Amniotic epithelial cell (primary cell): ENCODE measurements at regions not wholly inside any gene's neighbourhood (a gene's known extent, or its start where the extent isn't known, plus 50 kb on each side); places are given as distances from the start of the nearest gene placed in this dataset.
"Not testable (repeated sequence)": the region's sequence is repeated elsewhere in the genome, so short reads cannot be mapped to it uniquely, and the experiment has no call there.

ENCODE experiments used
- DNase-seq: peaks from one replicate; pipeline ENCODE4 v3.0.0-alpha.2; 2010; ENCODE audit warnings: low read depth

- DNase-seq: no peak
These were observed 257.7 kb upstream of the MYT1L start for GRCh38 chr2:2588777-2589176.

DNA sequence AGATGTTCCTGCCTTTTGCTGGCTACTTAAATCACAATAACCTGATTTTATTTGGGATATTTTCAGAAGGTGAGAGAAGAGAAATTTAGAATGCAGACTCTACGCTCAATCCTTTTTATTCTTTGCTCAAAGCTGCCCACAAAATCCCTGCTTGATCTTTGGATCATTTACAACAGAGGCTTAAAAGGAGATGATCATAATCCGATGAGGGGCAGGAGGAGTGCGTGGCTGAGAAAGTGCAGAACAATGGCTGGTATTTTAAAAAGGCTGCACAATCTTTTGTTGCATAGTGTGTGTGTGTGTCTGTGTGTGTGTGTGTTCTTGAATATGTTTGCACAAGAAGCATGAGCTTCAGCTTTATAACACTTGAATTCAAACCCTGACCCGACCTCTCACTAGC is 256.3 kb upstream of the MYT1L start:
- no peak for DNase-seq

DNA sequence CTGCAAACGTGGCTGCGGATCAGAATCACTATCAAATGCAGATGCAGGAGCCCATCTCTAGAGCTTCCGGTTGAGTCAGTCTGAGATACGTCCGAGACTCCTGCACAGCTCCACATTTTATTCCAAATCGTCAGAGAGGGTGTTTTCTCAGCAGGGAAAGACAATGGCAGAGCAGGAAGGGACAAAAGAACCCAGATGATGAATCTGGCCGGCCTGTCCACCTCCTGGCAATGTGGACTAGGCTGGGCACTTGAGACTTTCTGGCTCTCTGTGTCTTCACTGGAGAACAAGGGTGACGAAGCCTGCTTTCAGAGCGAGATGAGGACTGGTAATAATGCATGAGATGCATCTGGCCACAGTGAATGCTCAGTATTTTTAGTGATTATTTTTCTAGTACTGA is 255.9 kb upstream of the MYT1L start:
- DNase-seq: no peak

GRCh38 chr2:2586068-2586776 is 255.1 kb upstream of the MYT1L start:
- no peak for DNase-seq

DNA sequence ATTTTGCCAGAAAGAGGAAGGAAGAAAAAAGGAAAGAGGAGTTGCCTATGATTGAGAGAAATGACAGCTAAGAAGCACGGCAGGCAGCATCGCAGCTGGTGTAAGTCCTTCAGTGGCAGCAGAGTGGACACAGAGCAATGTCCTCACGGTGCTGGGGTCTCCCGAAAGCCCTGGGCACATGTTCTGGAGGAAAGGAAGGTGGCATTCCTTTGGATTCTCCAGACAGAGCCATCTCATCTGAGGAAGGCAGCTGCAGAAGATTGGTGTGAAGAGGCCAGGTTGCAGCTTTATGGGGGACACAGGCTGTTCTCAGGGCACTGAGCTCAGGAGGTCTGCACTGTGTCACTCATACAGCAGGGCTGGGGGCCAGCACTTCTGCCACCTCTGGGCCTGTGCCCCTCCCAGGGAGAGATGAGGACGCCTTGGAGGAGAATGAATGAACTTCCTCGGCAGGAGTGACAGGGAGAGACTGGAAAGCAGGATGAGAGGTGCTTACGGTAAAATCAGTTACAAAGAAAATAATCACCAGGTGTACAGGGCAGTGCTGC is 252.0 kb upstream of the MYT1L start:
- DNase-seq: no peak

GRCh38 chr2:2581331-2582159 is 250.5 kb upstream of the MYT1L start:
- no peak for DNase-seq

DNA sequence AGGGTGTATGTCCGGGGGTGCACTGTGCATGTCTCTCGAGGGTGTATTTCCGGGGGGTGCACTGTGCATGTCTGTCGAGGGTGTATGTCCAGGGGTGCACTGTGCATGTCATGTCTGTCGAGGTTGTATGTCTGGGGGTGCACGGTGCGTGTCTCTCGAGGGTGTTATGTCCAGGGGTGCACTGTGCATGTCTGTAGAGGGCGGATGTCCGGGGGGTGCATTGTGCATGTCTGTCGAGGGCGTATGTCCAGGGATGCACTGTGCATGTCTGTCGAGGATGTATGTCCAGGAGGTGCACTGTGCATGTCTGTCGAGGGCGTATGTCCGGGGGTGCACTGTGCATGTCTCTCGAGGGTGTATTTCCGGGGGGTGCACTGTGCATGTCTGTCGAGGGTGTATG is 249.8 kb upstream of the MYT1L start:
- DNase-seq: not testable (repeated sequence)

GRCh38 chr2:2580341-2580740 is 249.3 kb upstream of the MYT1L start:
- no peak for DNase-seq

DNA sequence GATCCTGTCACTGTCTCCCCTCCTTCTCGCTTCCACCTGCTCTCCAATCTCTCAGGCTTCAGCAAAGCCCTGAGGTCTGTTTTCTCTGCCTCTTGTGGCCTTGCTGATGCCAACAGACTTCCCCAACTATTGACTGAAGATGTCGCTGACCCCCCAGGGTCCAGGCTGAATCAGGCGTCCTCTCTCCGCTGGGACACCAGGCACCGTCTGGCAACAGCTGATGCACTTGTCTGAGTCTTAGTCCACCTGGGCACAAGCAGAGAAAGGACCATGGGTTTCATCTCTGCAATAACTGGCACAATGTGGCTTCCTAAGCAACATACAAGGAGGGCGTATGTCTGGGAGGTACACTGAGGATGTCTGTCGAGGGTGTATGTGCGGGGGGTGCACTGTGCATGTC is 248.7 kb upstream of the MYT1L start:
- DNase-seq: no peak

- DNase-seq: no peak
These were observed 246.3 kb upstream of the MYT1L start for GRCh38 chr2:2577407-2577831.

DNA sequence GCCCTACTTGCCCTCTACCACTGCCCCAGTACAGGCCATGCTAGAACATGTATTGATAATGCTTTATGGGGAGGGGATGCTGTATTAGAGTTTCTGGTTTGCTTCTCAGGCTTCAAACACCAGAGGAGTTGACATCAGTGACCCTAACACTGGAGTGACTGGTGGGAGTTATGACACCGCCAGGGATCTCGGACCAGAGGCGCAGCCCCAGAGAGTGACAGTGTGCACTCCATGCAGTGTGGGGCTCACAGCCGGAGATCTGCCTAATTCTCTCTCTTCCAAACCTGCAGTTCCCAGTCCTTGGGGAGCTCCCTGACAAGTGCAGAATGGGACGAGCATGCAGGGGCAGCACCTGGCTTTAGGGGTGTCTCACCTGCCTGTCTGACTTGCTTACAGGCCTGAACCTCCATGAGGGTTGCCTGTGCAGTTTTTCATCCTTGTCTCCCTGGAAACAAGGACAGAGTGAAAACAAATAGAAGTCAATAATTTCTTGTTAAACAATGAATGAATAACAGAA is 244.9 kb upstream of the MYT1L start:
- DNase-seq: no peak

DNA sequence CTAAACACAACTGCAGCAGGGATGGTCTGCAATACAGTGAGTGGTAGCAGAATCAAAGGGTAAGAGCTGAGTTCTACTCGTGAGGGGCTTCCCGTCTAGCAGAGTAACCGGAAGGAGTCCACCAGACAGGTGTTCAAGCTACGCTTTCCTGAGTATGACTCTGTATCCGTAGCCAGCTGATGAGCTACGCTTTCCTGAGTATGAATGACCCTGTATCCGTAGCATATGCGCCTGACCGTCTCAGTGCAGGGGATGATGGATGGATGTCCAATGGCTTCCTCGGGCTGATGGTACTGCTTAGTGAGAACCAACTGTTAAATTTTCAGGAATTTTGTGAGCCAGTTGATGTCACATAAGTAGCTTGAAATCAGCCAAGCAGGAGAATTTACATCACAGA is 244.1 kb upstream of the MYT1L start:
- DNase-seq: no peak

DNA sequence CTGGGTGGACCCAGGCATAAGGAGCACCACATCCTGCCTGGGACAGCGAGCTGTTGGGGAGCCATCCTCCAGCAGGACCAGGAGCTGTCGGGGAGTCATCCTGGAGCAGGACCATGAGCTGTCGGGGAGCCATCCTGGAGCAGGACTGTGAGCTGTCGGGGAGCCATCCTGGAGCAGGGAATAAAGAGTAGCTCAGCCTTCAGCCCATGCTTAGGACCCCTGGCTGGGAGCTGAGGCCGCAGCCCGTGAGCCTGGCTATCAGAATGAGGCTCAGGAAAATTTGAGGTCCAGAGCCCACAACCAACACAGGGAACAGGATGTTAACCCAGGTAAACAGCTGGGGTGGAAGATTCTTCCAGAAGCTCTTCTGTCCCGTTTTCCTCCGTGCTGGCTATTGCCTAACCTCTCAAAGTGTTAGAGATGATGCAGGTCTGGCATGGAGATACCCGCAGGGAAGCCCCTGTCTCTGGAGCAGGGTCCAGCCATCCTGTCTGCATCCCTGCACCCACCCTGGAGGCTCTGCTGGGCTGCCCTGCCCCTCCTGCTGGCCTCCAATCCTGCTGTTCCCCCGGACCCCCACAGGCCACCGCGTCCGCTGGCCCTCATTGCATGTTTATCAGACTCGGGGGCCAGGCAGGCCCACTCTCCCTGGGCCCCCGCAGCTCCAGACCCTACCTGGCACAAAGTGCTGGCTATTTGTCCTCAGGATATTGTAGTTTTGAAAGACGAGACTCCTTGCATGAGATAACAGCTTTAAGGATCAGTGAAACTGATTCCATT is 243.5 kb upstream of the MYT1L start:
- DNase-seq: no peak

DNA sequence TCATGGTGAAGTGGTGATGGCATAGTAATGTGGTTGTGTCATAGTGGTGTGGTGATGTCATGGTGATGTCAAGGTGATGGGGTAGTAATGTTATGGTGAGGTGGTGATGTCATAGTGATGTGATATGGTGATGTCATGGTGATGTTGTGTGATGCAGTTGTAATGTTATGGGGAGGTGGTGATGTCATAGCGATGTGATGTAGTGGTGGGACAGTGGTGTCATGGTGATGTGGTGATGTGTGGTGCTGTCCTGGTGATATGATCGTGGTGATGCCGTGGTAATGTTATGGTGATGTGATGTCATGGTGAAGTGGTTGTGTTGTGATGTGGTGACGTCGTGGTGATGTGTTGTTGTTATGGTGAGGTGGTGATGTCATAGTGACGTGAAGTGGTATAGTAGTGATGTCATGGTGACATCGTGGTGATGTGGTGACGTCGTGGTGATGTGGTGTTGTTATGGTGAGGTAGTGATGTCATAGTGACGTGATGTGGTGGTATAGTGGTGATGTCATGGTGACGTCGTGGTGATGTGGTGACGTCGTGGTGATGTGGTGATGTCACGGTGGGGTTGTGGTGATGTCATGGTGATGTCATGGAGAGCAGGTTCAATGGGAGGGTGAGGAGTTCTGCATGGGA is 242.7 kb upstream of the MYT1L start:
- DNase-seq: peak; percentile 2

DNA sequence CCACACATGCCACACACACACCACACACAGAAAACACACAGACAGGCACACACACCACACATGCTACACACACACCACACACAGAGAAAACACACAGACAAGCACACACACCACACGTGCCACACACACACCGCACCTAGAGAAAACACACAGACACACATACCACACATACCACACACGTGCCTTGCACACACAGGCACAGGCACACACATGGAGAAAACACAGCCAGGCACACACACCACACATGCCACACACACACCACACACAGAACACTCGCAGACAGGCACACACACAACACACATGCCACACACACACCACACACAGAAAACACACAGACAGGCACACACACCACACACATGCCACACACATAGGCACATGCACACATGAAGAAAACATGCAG is 242.1 kb upstream of the MYT1L start:
- DNase-seq: no peak

DNA sequence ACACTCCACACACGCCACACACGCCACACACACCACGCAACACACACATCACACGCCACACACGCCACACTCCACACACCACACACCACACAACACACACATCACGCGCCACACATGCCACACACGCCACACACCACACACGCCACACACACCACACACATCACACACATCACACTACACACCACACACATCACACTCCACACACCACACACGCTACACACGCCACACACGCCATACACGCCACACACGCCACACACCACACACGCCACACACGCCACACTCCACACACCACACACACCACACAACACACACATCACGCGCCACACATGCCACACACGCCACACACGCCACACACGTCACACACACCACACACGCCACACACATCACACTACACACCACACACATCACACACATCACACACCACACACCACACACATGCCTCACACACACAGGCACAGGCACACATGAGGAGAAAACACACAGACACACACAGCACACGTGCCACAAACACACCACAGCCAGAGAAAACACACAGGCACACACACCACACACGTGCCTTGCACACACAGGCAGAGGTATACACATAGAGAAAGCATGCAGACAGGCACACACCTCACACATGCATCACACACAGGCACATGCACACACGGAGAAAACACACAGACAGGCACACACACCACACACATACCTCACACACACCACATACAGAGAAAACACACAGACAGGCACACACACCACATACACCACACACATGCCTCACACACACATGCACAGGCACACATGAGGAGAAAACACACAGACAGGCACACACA is 241.5 kb upstream of the MYT1L start:
- no peak for DNase-seq

DNA sequence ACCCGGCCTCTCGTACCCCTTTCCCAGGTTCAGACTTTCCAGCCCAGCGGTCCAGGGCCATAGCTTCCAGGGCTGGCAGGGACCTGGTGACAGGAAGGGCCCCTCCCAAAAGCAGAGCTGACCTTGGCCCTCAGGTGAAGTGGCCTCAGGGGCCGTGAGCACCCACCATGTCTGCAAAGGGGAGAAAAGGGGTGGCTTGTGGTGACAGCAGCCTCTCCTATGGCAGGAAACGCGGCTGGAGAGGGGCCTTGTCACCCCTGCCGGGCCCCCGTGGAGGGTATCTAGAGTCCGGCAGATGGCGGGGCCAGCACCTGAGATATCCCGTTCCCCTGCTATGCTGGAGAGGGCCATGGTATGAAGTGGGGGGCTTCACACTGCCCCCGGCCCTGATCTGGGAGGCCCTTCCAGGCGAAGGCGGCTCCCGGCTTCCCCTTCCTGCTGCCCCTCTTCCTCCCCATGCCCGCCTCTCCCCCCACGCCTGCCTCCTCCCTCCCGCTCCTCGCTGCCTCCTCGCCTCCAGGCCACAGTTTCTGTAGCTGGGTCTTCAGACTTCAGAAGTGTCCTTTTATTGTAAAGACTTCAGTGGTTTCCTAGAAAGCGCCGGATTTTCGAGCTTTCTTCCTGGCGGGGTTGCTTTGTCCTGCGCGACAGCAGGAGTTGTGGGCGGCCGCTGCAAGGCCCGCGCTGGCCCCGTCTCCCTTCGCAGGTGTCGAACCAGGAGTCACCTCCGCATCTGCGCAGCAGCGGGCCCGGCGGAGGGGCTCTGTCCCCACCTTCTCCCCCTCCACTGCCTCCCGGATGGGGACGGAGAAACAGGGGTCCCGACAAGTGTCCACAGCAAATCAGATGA is 240.5 kb upstream of the MYT1L start:
- no peak for DNase-seq

DNA sequence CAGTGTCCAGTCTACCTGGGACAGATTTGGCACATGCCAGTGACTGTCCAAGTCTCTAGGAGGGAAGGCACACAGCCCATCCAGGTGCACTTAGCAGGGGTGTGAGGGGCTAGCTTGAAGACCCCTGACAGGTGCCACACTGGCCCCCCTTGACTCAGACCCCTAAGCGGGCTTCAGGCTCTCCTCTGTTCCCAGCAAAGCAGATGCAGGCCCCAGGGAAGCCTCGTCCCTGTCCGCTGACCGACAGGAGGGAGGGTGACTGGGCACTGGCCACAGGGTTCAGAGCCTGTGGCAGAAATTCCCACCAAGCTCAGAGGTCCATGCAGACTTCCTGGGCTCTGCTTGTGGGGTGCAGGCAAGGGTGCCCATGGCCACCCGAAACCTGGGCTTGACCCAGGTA is 239.8 kb upstream of the MYT1L start:
- no peak for DNase-seq

DNA sequence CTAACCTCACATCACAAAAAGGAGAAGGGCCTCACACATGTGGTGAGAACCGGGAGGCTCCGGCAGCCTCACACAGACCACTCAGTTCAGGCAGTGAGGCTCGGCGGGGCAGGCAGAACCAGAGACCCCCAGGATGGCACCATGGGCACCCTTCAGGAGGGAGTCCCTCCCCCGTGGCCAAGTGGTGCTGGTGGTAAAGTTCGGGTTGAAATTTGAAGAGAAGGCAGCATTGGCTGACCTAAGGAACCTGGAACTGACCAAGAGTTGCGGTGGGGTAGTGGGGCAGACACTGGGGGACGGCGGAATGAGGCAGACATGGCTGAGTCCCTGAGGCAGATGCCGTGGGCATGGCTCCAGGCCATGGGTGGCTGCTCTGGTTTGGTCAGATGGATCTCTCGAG is 239.3 kb upstream of the MYT1L start:
- no peak for DNase-seq

DNA sequence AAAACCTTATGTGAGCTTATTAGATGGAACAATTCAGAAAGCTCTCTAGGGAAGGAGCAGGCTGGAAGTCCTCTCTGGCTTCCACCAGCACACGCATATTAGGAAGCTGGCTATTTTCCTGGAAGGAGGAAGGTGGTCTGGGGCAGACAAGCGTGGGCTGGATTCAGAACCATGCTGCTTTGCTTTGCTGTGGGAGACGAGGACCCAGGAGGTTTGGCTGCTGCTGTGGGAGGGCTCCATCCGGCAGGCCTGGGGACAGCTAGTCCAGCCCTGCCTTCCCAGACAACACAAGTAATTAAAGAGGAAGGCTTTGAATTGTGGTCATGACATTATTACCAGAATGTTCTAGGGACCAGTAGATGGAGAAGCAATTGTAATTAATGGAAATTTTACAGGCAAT is 238.8 kb upstream of the MYT1L start:
- no peak for DNase-seq
